Left lung (tissue), 4 donors: ENCODE measurements at regions not wholly inside any gene's neighbourhood (a gene's known extent, or its start where the extent isn't known, plus 50 kb on each side); places are given as distances from the start of the nearest gene placed in this dataset.

ENCODE experiments used
- ATAC-seq: fragments of 200-7000 bp; cut with Tn5 transposase; one replicate; pipeline ENCODE4 v1.9.1; 2020; ENCODE audit warnings: moderate library complexity
- DNase-seq, 4 donors: peaks; one replicate each; pipeline ENCODE4 v3.0.0-alpha.2; 2013 to 2020
- H3K27ac ChIP-seq, 2 donors: fragments of 200-600 bp; sonication (generic) in 1 of 2; one replicate each; pipeline versions ENCODE4 v1.5.0 to v1.8.0; 2020 to 2021
- H3K27me3 ChIP-seq, 2 donors: fragments of 200-600 bp; sonication (generic) in 1 of 2; one replicate each; pipeline versions ENCODE4 v1.5.0 to v1.8.0; 2020 to 2021
- H3K36me3 ChIP-seq, 2 donors: fragments of 200-600 bp; sonication (generic) in 1 of 2; one replicate each; pipeline versions ENCODE4 v1.5.0 to v1.8.0; 2020 to 2021
- H3K4me1 ChIP-seq, 2 donors: fragments of 200-600 bp; one replicate each; pipeline ENCODE4 v1.8.0; 2021
- H3K4me3 ChIP-seq, 2 donors: fragments of 200-600 bp; sonication (generic) in 1 of 2; one replicate each; pipeline versions ENCODE4 v1.5.0 to v1.8.0; 2020 to 2021; ENCODE audit warnings: mild to moderate bottlenecking in 1 of 2
- H3K9me3 ChIP-seq, 2 donors: fragments of 200-600 bp; sonication (generic) in 1 of 2; one replicate each; pipeline versions ENCODE4 v1.5.0 to v1.8.0; 2020 to 2021
- CTCF ChIP-seq, 2 donors: fragments of 200-600 bp; sonication (generic) in 1 of 2; IDR thresholded peaks; one replicate each; pipeline versions ENCODE4 v1.5.0 to v1.8.0; 2021; ENCODE audit warnings: antibody characterized with exemption in 2 of 2
- intact Hi-C, 2 donors: fragments of 100-400 bp; cut with DNase I; formaldehyde crosslinking; loops; one replicate each; pipeline versions ENCODE4 v1.11.2 to v1.14.2; 2022
- donor health status: DM: no; HTN: yes; CAD: no.
- donor health status: DM: no; HTN: no; CAD: no.

GRCh38 chr5:152701305-152701949, 296.3 kb upstream of the NMUR2 start:
- TF ChIP-seq CTCF (IDR thresholded peaks at IDR 0.05), result no peak
- ATAC-seq (no peak), DNase-seq (no peak)
- peaks cover 0 to 8% of the 10 kb centered on the region in 2 donors for H3K9me3 ChIP-seq
- no peaks in the 10 kb centered on the region for H3K36me3 ChIP-seq
- no peak overlapping the region for H3K4me3 ChIP-seq
- H3K27ac ChIP-seq, result no peak overlapping the region
- no peaks in the 10 kb centered on the region for H3K4me1 ChIP-seq
- intact Hi-C loops, result no loop called here
- no peaks in the 10 kb centered on the region for H3K27me3 ChIP-seq

- Histone ChIP-seq H3K27ac (no peak overlapping the region), H3K27me3 (no peaks in the 10 kb centered on the region), H3K4me3 (no peak overlapping the region), H3K36me3 (no peaks in the 10 kb centered on the region), H3K4me1 (no peaks in the 10 kb centered on the region), H3K9me3 (peaks cover 0 to 11% of the 10 kb centered on the region in 2 donors)
- intact Hi-C loops, result no loop called here
- no peak for TF ChIP-seq CTCF (IDR thresholded peaks at IDR 0.05)
- ATAC-seq (no peak), DNase-seq (no peak)
Observed at GRCh38 chr5:152704286-152704685, 299.2 kb upstream of the NMUR2 start.

- DNase-seq (no peak), ATAC-seq (no peak)
- no peak overlapping the region for H3K4me3 ChIP-seq
- intact Hi-C loops, result no loop called here
- H3K9me3 ChIP-seq, result peaks cover 0 to 3% of the 10 kb centered on the region in 2 donors
- no peaks in the 10 kb centered on the region for H3K36me3 ChIP-seq
- TF ChIP-seq CTCF (IDR thresholded peaks at IDR 0.05), result no peak
- H3K27ac ChIP-seq, result no peak overlapping the region
- no peaks in the 10 kb centered on the region for H3K4me1 ChIP-seq
- no peaks in the 10 kb centered on the region for H3K27me3 ChIP-seq
Observed at GRCh38 chr5:152711801-152712388, 306.8 kb upstream of the NMUR2 start.

GRCh38 chr5:152717393-152717792, 312.3 kb upstream of the NMUR2 start:
- intact Hi-C loops, result no loop called here
- H3K36me3 ChIP-seq, result no peaks in the 10 kb centered on the region
- H3K4me3 ChIP-seq, result no peak overlapping the region
- H3K4me1 ChIP-seq, result no peaks in the 10 kb centered on the region
- peaks cover 0 to 15% of the 10 kb centered on the region in 2 donors for H3K9me3 ChIP-seq
- ATAC-seq (no peak), DNase-seq (no peak)
- H3K27me3 ChIP-seq, result no peaks in the 10 kb centered on the region
- no peak overlapping the region for H3K27ac ChIP-seq
- no peak for TF ChIP-seq CTCF (IDR thresholded peaks at IDR 0.05)

- no peaks in the 10 kb centered on the region for H3K36me3 ChIP-seq
- H3K27ac ChIP-seq, result no peak overlapping the region
- TF ChIP-seq CTCF (IDR thresholded peaks at IDR 0.05), result no peak
- H3K4me3 ChIP-seq, result no peak overlapping the region
- DNase-seq (no peak), ATAC-seq (no peak)
- intact Hi-C loops, result no loop called here
- peaks cover 0 to 53% of the 10 kb centered on the region in 2 donors for H3K9me3 ChIP-seq
- no peaks in the 10 kb centered on the region for H3K27me3 ChIP-seq
- no peaks in the 10 kb centered on the region for H3K4me1 ChIP-seq
Observed at GRCh38 chr5:152723482-152723881, 318.4 kb upstream of the NMUR2 start.
